ENCODE measurements at regions not wholly inside any gene's neighbourhood (a gene's known extent, or its start where the extent isn't known, plus 50 kb on each side); places are given as distances from the start of the nearest gene placed in this dataset.

- TF ChIP-seq CTCF (conservative IDR thresholded peaks at IDR 0.05; ENCODE audit: low read depth, low read length) (no peak), EZH2phosphoT487 (IDR thresholded peaks at IDR 0.05; ENCODE audit: borderline replicate concordance, low read length) (no peak), EZH2 (IDR thresholded peaks at IDR 0.05; ENCODE audit: low read length, unreplicated experiment) (no peak)
Observed at GRCh38 chr13:81916461-81916860, 1575.5 kb upstream of the SPRY2 start.
